ENCODE measurements at regions not wholly inside any gene's neighbourhood (a gene's known extent, or its start where the extent isn't known, plus 50 kb on each side); places are given as distances from the start of the nearest gene placed in this dataset.
"Not testable (repeated sequence)": the region's sequence is repeated elsewhere in the genome, so short reads cannot be mapped to it uniquely, and the experiment has no call there.

- intact Hi-C loops (cut with micrococcal nuclease): no loop called here
- H3K9me3 ChIP-seq (replicated peaks): peaks cover 16% of the 10 kb centered on the region
- no peaks in the 10 kb centered on the region for H3K27me3 ChIP-seq (ENCODE audit: low read depth)
- H3K36me3 ChIP-seq: no peaks in the 10 kb centered on the region
- no peak overlapping the region for H3K4me3 ChIP-seq
- no peaks in the 10 kb centered on the region for H3K4me1 ChIP-seq
- DNase-seq: no peak
- no peak overlapping the region for H3K27ac ChIP-seq (replicated peaks)
- TF ChIP-seq, protein P1, sequence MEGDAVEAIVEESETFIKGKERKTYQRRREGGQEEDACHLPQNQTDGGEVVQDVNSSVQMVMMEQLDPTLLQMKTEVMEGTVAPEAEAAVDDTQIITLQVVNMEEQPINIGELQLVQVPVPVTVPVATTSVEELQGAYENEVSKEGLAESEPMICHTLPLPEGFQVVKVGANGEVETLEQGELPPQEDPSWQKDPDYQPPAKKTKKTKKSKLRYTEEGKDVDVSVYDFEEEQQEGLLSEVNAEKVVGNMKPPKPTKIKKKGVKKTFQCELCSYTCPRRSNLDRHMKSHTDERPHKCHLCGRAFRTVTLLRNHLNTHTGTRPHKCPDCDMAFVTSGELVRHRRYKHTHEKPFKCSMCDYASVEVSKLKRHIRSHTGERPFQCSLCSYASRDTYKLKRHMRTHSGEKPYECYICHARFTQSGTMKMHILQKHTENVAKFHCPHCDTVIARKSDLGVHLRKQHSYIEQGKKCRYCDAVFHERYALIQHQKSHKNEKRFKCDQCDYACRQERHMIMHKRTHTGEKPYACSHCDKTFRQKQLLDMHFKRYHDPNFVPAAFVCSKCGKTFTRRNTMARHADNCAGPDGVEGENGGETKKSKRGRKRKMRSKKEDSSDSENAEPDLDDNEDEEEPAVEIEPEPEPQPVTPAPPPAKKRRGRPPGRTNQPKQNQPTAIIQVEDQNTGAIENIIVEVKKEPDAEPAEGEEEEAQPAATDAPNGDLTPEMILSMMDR (IDR thresholded peaks at IDR 0.05; ENCODE audit: borderline replicate concordance): no peak
Observed at GRCh38 chr2:142794850-142795249, 82.6 kb upstream of the KYNU start.

DNA sequence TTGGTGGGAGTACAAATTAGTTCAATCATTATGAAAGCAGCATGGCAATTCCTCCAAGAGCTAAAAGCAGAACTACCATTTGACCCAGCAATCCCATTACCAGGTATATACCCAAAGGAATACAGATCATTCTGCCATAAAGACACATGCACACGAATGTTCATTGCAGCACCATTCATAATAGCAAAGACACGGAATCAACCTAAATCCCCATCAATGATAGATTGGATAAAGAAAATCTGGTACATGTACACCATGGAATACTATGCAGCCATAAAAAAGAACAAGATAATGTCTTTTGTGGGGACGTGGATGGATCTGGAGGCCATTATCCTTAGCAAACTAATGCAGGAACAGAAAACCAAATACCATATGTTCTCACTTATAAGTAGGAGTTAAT, 85.1 kb upstream of the KYNU start:
- H3K36me3 ChIP-seq; H3K27ac ChIP-seq (replicated peaks); H3K27me3 ChIP-seq (ENCODE audit: low read depth); H3K4me1 ChIP-seq; intact Hi-C loops (cut with micrococcal nuclease); H3K4me3 ChIP-seq; DNase-seq: not testable (repeated sequence)
- peaks cover 16% of the 10 kb centered on the region for H3K9me3 ChIP-seq (replicated peaks)

DNA sequence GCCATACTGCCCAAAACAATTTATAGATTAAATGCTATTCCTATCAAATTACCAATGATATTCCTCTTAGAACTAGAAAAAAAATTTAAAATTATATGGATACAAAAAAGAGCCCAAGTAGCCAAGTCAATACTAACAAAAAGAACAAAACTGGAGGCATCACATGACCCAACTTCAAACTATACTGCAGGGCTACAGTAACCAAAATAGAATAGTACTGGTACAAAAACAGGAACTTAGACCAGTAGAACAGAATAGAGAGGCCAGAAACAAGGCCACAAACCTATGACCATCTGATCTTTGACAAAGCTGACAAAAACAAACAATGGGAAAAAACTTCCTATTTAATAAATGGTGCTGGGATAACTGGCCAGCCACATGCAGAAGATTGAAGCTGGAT, 86.1 kb upstream of the KYNU start:
- intact Hi-C loops (cut with micrococcal nuclease): no loop called here
- TF ChIP-seq, protein P1 (IDR thresholded peaks at IDR 0.05; ENCODE audit: borderline replicate concordance): no peak
- Histone ChIP-seq H3K4me3 (no peak overlapping the region), H3K36me3 (no peaks in the 10 kb centered on the region), H3K27me3 (ENCODE audit: low read depth) (no peaks in the 10 kb centered on the region), H3K4me1 (no peaks in the 10 kb centered on the region), H3K9me3 (replicated peaks) (peaks cover 16% of the 10 kb centered on the region), H3K27ac (replicated peaks) (no peak overlapping the region)
- DNase-seq: no peak

- intact Hi-C loops (cut with micrococcal nuclease): no loop called here
- H3K27ac ChIP-seq (replicated peaks): no peak overlapping the region
- DNase-seq: no peak
- H3K9me3 ChIP-seq (replicated peaks): peaks cover 9% of the 10 kb centered on the region
- H3K4me1 ChIP-seq: no peaks in the 10 kb centered on the region
- H3K4me3 ChIP-seq: no peak overlapping the region
- TF ChIP-seq, protein P1 (IDR thresholded peaks at IDR 0.05; ENCODE audit: borderline replicate concordance): no peak
- H3K36me3 ChIP-seq: no peaks in the 10 kb centered on the region
- no peaks in the 10 kb centered on the region for H3K27me3 ChIP-seq (ENCODE audit: low read depth)
Observed at GRCh38 chr2:142786918-142787702, 90.4 kb upstream of the KYNU start.

DNA sequence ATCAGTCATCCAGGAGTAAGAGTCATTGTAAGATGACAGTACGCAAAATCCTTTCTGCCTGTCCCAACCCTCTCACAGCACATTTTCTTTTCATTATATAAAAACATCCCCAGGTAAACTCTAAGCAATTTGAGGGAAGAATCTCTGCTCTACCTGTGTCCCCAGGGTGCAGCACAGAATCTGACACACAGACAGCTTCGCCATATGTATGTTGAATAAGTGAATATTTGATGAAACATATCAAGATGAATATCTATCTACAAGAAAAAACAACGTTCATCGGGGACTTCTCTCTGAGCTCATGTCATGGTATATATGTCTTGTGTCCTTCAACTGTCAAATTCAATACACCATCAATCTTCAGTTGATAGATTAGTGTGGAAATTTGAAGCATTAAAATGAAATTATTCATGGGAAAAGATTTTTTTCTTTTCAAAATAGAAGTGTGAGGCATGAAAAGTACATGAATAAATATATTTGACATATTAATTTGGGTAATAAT, 94.5 kb upstream of the KYNU start:
- TF ChIP-seq, protein P1 (IDR thresholded peaks at IDR 0.05; ENCODE audit: borderline replicate concordance): no peak
- intact Hi-C loops (cut with micrococcal nuclease): no loop called here
- no peak overlapping the region for H3K27ac ChIP-seq (replicated peaks)
- peaks cover 11% of the 10 kb centered on the region for H3K9me3 ChIP-seq (replicated peaks)
- H3K27me3 ChIP-seq (ENCODE audit: low read depth): no peaks in the 10 kb centered on the region
- H3K4me3 ChIP-seq: no peak overlapping the region
- DNase-seq: no peak
- H3K4me1 ChIP-seq: no peaks in the 10 kb centered on the region
- H3K36me3 ChIP-seq: no peaks in the 10 kb centered on the region

GRCh38 chr2:142781146-142781545, 96.3 kb upstream of the KYNU start:
- H3K36me3 ChIP-seq: no peaks in the 10 kb centered on the region
- H3K9me3 ChIP-seq (replicated peaks): peaks cover 15% of the 10 kb centered on the region
- intact Hi-C loops (cut with micrococcal nuclease): no loop called here
- H3K27me3 ChIP-seq (ENCODE audit: low read depth): no peaks in the 10 kb centered on the region
- no peak overlapping the region for H3K4me3 ChIP-seq
- TF ChIP-seq, protein P1 (IDR thresholded peaks at IDR 0.05; ENCODE audit: borderline replicate concordance): no peak
- H3K27ac ChIP-seq (replicated peaks): no peak overlapping the region
- H3K4me1 ChIP-seq: no peaks in the 10 kb centered on the region
- no peak for DNase-seq

Data from left ventricle myocardium inferior (tissue), 1 donor.